ENCODE measurements at regions not wholly inside any gene's neighbourhood (a gene's known extent, or its start where the extent isn't known, plus 50 kb on each side); places are given as distances from the start of the nearest gene placed in this dataset.

GRCh38 chr15:79185199-79185598, 94.6 kb upstream of the RASGRF1 start:
- no peak for DNase-seq (ENCODE audit: low read depth)

GRCh38 chr15:79184465-79184892, 93.9 kb upstream of the RASGRF1 start:
- DNase-seq (ENCODE audit: low read depth) = peak; percentile 55

- no peak for DNase-seq (ENCODE audit: low read depth)
These were observed 89.7 kb upstream of the RASGRF1 start for GRCh38 chr15:79180318-79180717.

- no peak for DNase-seq (ENCODE audit: low read depth)
These were observed 89.0 kb upstream of the RASGRF1 start for GRCh38 chr15:79179597-79179996.

GRCh38 chr15:79179108-79179561, 88.6 kb upstream of the RASGRF1 start:
- no peak for DNase-seq (ENCODE audit: low read depth)

GRCh38 chr15:79178594-79178993, 88.0 kb upstream of the RASGRF1 start:
- DNase-seq (ENCODE audit: low read depth) = no peak

- no peak for DNase-seq (ENCODE audit: low read depth)
These were observed 85.6 kb upstream of the RASGRF1 start for GRCh38 chr15:79176151-79176550.

- no peak for DNase-seq (ENCODE audit: low read depth)
These were observed 82.4 kb upstream of the RASGRF1 start for GRCh38 chr15:79172801-79173460.

GRCh38 chr15:79172032-79172481, 81.5 kb upstream of the RASGRF1 start:
- no peak for DNase-seq (ENCODE audit: low read depth)

GRCh38 chr15:79171320-79172031, 80.9 kb upstream of the RASGRF1 start:
- no peak for DNase-seq (ENCODE audit: low read depth)

GRCh38 chr15:79170256-79170664, 79.7 kb upstream of the RASGRF1 start:
- DNase-seq (ENCODE audit: low read depth) = no peak

GRCh38 chr15:79169526-79170133, 79.0 kb upstream of the RASGRF1 start:
- no peak for DNase-seq (ENCODE audit: low read depth)

GRCh38 chr15:79168922-79169456, 78.4 kb upstream of the RASGRF1 start:
- DNase-seq (ENCODE audit: low read depth) = no peak

GRCh38 chr15:79167776-79168175, 77.2 kb upstream of the RASGRF1 start:
- DNase-seq (ENCODE audit: low read depth) = no peak

- no peak for DNase-seq (ENCODE audit: low read depth)
These were observed 75.9 kb upstream of the RASGRF1 start for GRCh38 chr15:79166311-79166955.

- DNase-seq (ENCODE audit: low read depth) = no peak
These were observed 73.9 kb upstream of the RASGRF1 start for GRCh38 chr15:79164465-79164864.

- DNase-seq (ENCODE audit: low read depth) = no peak
These were observed 73.5 kb upstream of the RASGRF1 start for GRCh38 chr15:79164043-79164442.

GRCh38 chr15:79163395-79163794, 72.8 kb upstream of the RASGRF1 start:
- DNase-seq (ENCODE audit: low read depth) = no peak

- no peak for DNase-seq (ENCODE audit: low read depth)
These were observed 71.4 kb upstream of the RASGRF1 start for GRCh38 chr15:79161837-79162508.

GRCh38 chr15:79160211-79160610, 69.6 kb upstream of the RASGRF1 start:
- no peak for DNase-seq (ENCODE audit: low read depth)
